ENCODE measurements at regions not wholly inside any gene's neighbourhood (a gene's known extent, or its start where the extent isn't known, plus 50 kb on each side); places are given as distances from the start of the nearest gene placed in this dataset.

DNA sequence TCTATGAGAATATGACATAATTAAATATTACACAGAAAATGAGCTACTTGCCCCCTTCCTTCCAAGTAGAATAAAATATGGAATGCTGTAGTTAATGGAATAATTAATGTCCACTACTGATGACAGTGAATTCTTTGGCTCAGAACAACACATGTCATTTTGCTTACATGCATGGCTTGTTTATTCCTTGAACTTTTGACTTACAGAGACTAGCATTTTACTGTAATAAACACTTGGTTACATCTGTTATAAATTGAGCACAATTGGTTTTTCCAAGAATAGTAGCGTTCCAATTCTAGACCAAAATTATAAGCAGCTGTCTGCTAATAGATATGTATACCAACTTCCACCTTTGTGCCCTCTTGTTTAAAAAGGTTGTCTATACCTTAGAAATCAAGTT, 286.7 kb downstream of the OTUD1 start:
- Mint-ChIP-seq H3K4me3 (no peak overlapping the region), H3K36me3 (no peaks in the 10 kb centered on the region), H3K4me1 (peaks cover 8% of the 10 kb centered on the region), H3K27ac (peak overlapping the region; percentile 56), H3K27me3 (ENCODE audit: low read depth) (peaks cover 13% of the 10 kb centered on the region), H3K9me3 (peaks cover 17% of the 10 kb centered on the region)
- no peak for DNase-seq (ENCODE audit: low spot score in 2 of 2, unreplicated experiment in 2 of 2)
- TF ChIP-seq, protein P1, sequence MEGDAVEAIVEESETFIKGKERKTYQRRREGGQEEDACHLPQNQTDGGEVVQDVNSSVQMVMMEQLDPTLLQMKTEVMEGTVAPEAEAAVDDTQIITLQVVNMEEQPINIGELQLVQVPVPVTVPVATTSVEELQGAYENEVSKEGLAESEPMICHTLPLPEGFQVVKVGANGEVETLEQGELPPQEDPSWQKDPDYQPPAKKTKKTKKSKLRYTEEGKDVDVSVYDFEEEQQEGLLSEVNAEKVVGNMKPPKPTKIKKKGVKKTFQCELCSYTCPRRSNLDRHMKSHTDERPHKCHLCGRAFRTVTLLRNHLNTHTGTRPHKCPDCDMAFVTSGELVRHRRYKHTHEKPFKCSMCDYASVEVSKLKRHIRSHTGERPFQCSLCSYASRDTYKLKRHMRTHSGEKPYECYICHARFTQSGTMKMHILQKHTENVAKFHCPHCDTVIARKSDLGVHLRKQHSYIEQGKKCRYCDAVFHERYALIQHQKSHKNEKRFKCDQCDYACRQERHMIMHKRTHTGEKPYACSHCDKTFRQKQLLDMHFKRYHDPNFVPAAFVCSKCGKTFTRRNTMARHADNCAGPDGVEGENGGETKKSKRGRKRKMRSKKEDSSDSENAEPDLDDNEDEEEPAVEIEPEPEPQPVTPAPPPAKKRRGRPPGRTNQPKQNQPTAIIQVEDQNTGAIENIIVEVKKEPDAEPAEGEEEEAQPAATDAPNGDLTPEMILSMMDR (IDR thresholded peaks at IDR 0.05; ENCODE audit: unreplicated experiment): no peak

DNA sequence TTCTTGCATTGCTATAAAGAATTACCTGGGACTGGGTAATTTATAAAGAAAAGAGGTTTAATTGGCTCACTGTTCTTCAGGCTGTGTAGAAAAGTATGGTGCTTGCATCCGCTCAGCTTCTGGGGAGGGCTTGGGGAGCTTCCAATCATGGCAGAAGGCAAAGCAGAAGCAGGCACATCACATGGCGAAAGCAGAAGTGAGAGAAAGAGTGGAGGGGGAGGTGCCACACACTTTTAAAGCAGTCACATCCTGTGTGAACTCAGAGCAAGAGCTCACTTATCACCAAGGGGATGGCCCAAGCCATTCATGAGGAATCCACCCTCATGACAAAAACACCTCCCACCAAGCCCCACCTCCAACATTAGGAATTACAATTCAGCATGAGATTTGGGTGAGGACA, 303.5 kb downstream of the OTUD1 start:
- H3K9me3 Mint-ChIP-seq: no peaks in the 10 kb centered on the region
- DNase-seq (ENCODE audit: low spot score in 2 of 2, unreplicated experiment in 2 of 2): no peak
- TF ChIP-seq, protein P1 (IDR thresholded peaks at IDR 0.05; ENCODE audit: unreplicated experiment): no peak
- peaks cover 31% of the 10 kb centered on the region for H3K4me1 Mint-ChIP-seq
- no peaks in the 10 kb centered on the region for H3K36me3 Mint-ChIP-seq
- peaks cover 14% of the 10 kb centered on the region for H3K27me3 Mint-ChIP-seq (ENCODE audit: low read depth)
- H3K27ac Mint-ChIP-seq: no peak overlapping the region
- H3K4me3 Mint-ChIP-seq: no peak overlapping the region

DNA sequence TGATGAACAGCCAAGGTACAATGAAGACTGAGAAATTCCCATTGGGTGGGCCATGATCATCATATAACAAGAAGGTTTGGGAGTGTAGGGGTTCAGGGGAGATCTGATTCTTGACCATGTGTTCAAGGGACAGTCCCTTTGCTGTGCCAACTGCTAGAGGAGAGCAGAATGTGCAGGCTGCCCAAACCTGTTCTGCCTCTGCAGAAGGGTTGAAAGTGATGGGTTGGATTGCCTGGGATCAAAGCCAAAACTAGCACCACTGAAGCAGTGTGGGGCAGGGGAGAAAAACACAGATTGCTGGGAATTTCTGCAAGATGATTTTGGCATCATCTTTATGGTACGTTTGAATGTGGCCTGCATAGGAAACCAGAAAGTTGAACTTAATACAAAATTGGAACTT, 303.9 kb downstream of the OTUD1 start:
- peaks cover 17% of the 10 kb centered on the region for H3K27me3 Mint-ChIP-seq (ENCODE audit: low read depth)
- peak in 1 of 2 experiments; percentile 46 for DNase-seq (ENCODE audit: low spot score in 2 of 2, unreplicated experiment in 2 of 2)
- TF ChIP-seq, protein P1 (IDR thresholded peaks at IDR 0.05; ENCODE audit: unreplicated experiment): no peak
- H3K9me3 Mint-ChIP-seq: no peaks in the 10 kb centered on the region
- H3K36me3 Mint-ChIP-seq: no peaks in the 10 kb centered on the region
- no peak overlapping the region for H3K4me3 Mint-ChIP-seq
- no peak overlapping the region for H3K27ac Mint-ChIP-seq
- H3K4me1 Mint-ChIP-seq: peaks cover 31% of the 10 kb centered on the region

DNA sequence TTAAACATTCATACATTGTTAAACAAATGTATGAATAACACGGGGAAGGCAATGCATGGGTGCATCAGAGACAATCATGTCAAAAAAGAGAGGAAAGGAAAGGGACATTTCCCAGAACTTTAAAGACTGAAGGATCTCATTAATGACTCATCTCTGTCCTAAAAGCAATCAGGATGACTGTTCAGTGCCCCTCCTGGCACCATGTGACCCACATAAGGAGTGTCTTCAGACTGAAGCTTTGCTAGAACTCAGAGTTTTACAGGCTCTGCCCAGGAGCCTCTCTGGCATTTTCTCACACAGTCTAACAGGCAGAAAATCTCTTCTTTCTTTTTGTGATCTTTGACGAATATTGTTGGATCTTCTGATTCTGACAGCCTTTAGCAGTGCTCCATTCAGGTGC, 315.3 kb downstream of the OTUD1 start:
- DNase-seq (ENCODE audit: low spot score in 2 of 2, unreplicated experiment in 2 of 2): no peak
- Mint-ChIP-seq H3K9me3 (no peaks in the 10 kb centered on the region), H3K4me3 (no peak overlapping the region), H3K36me3 (no peaks in the 10 kb centered on the region), H3K27me3 (ENCODE audit: low read depth) (peaks cover 37% of the 10 kb centered on the region), H3K27ac (no peak overlapping the region), H3K4me1 (peaks cover 3% of the 10 kb centered on the region)
- TF ChIP-seq, protein P1 (IDR thresholded peaks at IDR 0.05; ENCODE audit: unreplicated experiment): no peak

DNA sequence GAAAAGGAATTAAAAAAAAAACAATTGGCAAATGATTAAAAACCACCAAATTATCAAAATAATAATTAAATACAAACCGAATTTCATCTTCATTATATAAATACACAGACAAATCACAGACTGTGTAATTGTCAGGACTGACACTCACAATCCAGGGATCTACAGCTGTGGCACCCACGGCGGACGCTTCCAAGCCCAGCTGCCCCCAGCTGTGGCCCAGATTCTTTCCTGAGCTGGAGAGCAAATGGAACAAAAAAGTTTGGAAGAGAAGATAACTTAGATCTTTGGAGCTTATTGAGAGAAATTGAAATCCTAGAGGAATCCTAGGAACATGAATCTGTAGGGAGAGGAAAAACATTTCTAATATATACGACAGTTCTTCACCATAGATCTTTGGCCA, 316.1 kb downstream of the OTUD1 start:
- Mint-ChIP-seq H3K9me3 (no peaks in the 10 kb centered on the region), H3K4me3 (no peak overlapping the region), H3K36me3 (no peaks in the 10 kb centered on the region), H3K27ac (no peak overlapping the region), H3K4me1 (peaks cover 3% of the 10 kb centered on the region), H3K27me3 (ENCODE audit: low read depth) (peaks cover 42% of the 10 kb centered on the region)
- DNase-seq (ENCODE audit: low spot score in 2 of 2, unreplicated experiment in 2 of 2): no peak
- TF ChIP-seq, protein P1 (IDR thresholded peaks at IDR 0.05; ENCODE audit: unreplicated experiment): no peak

DNA sequence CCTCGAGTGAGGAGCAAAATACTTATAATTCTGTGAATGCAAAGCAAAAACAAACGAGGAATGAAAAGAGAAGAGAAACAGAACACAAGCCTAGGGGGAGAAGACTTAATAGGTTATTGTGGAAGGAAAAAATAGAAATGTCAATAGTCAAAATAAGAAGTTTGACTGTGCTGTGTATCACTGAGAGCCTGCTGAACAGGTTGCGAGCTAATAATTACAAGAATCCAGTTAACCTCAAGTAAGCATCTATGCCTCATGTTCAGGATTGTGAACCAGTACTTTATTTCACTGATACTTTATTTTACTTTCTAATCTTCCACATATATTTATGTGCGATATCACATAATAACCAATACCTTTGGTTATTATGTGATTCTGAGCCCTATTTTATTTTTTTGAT, 316.7 kb downstream of the OTUD1 start:
- H3K27me3 Mint-ChIP-seq (ENCODE audit: low read depth): peaks cover 48% of the 10 kb centered on the region
- no peak for DNase-seq (ENCODE audit: low spot score in 2 of 2, unreplicated experiment in 2 of 2)
- H3K36me3 Mint-ChIP-seq: no peaks in the 10 kb centered on the region
- H3K27ac Mint-ChIP-seq: no peak overlapping the region
- peaks cover 3% of the 10 kb centered on the region for H3K4me1 Mint-ChIP-seq
- no peak overlapping the region for H3K4me3 Mint-ChIP-seq
- H3K9me3 Mint-ChIP-seq: no peaks in the 10 kb centered on the region
- TF ChIP-seq, protein P1 (IDR thresholded peaks at IDR 0.05; ENCODE audit: unreplicated experiment): no peak
